NT2/D1 (cell line): ENCODE measurements at regions not wholly inside any gene's neighbourhood (a gene's known extent, or its start where the extent isn't known, plus 50 kb on each side); places are given as distances from the start of the nearest gene placed in this dataset.

Source experiments
- DNase-seq: peaks from one replicate; pipeline ENCODE4 v3.0.0-alpha.2; 2011; ENCODE audit warnings: low read depth, low spot score
- H3K27me3 ChIP-seq: 2 replicates; pipeline ENCODE4 v1.6.0; 2011; ENCODE audit warnings: mild to moderate bottlenecking; ENCODE audit not compliant: insufficient read length, insufficient read depth
- H3K36me3 ChIP-seq: 2 replicates; pipeline ENCODE4 v1.6.1; 2011; ENCODE audit warnings: mild to moderate bottlenecking, low read length, mixed read lengths; ENCODE audit not compliant: insufficient read depth, insufficient read length
- H3K4me1 ChIP-seq: 2 replicates; pipeline ENCODE4 v1.5.1; 2011; ENCODE audit not compliant: insufficient read depth, insufficient read length
- H3K4me3 ChIP-seq: 2 replicates; pipeline ENCODE4 v1.5.1; 2011; ENCODE audit warnings: low read depth; ENCODE audit not compliant: insufficient read length
- H3K9ac ChIP-seq: 2 replicates; pipeline ENCODE4 v1.6.0; 2011; ENCODE audit warnings: low read depth; ENCODE audit not compliant: insufficient read length
- H3K9me3 ChIP-seq: 2 replicates; pipeline ENCODE4 v1.5.1; 2011; ENCODE audit warnings: mild to moderate bottlenecking, low read length; ENCODE audit not compliant: insufficient read depth
- SUZ12 ChIP-seq: IDR thresholded peaks from 2 replicates; pipeline ENCODE4 v1.6.1; 2011; ENCODE audit not compliant: insufficient read length, insufficient read depth; ENCODE audit errors: extremely low read depth
- YY1 ChIP-seq: IDR thresholded peaks from 2 replicates; pipeline ENCODE4 v1.6.1; 2011; ENCODE audit not compliant: insufficient read length, insufficient read depth
- ZNF274 ChIP-seq: IDR thresholded peaks from 2 replicates; pipeline ENCODE4 v1.6.1; 2011; ENCODE audit warnings: mild to moderate bottlenecking, low read depth, low read length

DNA sequence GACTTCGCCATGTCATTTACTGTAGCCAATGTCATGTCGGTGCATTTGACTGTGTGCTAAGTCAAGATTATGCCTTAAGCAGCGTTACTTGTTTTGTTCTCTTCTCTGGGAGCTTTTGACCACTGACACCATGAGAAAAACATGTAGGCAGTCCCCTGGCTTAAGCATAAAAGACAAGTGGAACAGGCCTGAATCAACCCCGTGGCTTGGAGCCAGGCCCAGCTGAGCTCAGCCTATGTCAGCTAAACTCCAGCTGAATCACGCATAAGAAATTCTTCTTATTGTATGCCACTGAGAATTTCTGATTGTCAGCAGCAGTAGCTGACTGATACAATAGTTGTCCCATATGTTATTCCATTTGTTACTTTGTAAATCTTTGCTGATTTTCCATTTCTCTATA, 261.9 kb downstream of the CBLL2 start:
- Histone ChIP-seq H3K9ac (no peak overlapping the region), H3K27me3 (no peaks in the 10 kb centered on the region), H3K4me3 (no peak overlapping the region), H3K36me3 (no peaks in the 10 kb centered on the region), H3K9me3 (no peaks in the 10 kb centered on the region), H3K4me1 (no peaks in the 10 kb centered on the region)
- no peak for TF ChIP-seq YY1
- no peak for TF ChIP-seq SUZ12
- TF ChIP-seq ZNF274 = no peak
- no peak for DNase-seq

GRCh38 chrX:22536746-22537304, 264.1 kb downstream of the CBLL2 start:
- H3K4me3 ChIP-seq = no peak overlapping the region
- no peak overlapping the region for H3K9ac ChIP-seq
- H3K27me3 ChIP-seq = no peaks in the 10 kb centered on the region
- TF ChIP-seq SUZ12 (no peak), YY1 (no peak), ZNF274 (no peak)
- no peaks in the 10 kb centered on the region for H3K9me3 ChIP-seq
- H3K36me3 ChIP-seq = no peaks in the 10 kb centered on the region
- no peaks in the 10 kb centered on the region for H3K4me1 ChIP-seq
- no peak for DNase-seq

- DNase-seq = no peak
- no peak overlapping the region for H3K4me3 ChIP-seq
- H3K27me3 ChIP-seq = no peaks in the 10 kb centered on the region
- TF ChIP-seq SUZ12 (no peak), YY1 (no peak), ZNF274 (no peak)
- H3K9ac ChIP-seq = no peak overlapping the region
- no peaks in the 10 kb centered on the region for H3K36me3 ChIP-seq
- no peaks in the 10 kb centered on the region for H3K4me1 ChIP-seq
- H3K9me3 ChIP-seq = no peaks in the 10 kb centered on the region
Observed at GRCh38 chrX:22538580-22538979, 265.9 kb downstream of the CBLL2 start.

DNA sequence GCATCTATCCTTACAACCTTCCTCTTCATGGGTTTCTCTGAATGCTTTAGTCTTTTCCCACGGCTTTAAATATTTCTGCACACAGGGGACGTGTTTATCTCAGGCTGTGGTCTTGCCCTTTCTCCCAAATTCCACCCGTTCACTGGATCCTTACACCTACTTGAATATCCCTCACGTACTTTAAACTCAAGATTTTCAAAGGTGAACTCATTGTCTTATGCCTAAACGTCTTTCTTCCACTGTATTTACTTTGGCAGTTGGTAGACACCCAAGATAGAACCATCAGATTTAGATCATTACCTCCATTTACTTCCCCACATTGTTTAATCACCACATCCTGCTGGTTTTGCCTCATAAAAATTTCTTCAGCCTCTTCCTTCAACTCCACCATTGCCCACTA, 269.2 kb downstream of the CBLL2 start:
- DNase-seq = no peak
- no peaks in the 10 kb centered on the region for H3K27me3 ChIP-seq

DNA sequence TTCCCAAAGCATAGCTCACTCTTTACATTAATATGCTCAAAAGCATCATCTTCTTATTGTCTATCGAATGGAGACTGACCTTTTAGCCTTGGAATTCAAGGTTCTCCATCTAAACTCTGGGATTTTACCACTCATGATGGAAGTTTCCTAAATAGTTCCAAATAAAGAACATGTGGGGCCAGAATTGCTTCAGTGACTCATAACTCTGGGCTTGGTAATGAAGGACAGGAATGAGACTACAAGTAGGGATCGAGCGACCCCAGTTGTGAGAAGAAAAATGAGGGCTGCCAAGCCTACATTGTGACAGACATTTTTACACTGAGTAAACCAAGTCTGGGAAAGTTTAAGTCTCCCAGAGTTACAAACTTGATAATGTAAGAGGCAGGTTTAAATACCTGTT, 269.9 kb downstream of the CBLL2 start:
- Histone ChIP-seq H3K9me3 (no peaks in the 10 kb centered on the region), H3K4me3 (no peak overlapping the region), H3K27me3 (no peaks in the 10 kb centered on the region), H3K4me1 (no peaks in the 10 kb centered on the region), H3K9ac (no peak overlapping the region), H3K36me3 (no peaks in the 10 kb centered on the region)
- DNase-seq = no peak
- TF ChIP-seq ZNF274 (no peak), YY1 (no peak), SUZ12 (no peak)

More for the DNA sequence above, 269.2 kb downstream of the CBLL2 start:
- Histone ChIP-seq H3K36me3 (no peaks in the 10 kb centered on the region), H3K9me3 (no peaks in the 10 kb centered on the region), H3K9ac (no peak overlapping the region), H3K4me3 (no peak overlapping the region), H3K4me1 (no peaks in the 10 kb centered on the region)
- TF ChIP-seq ZNF274 (no peak), YY1 (no peak), SUZ12 (no peak)

GRCh38 chrX:22559506-22559905, 286.8 kb downstream of the CBLL2 start:
- Histone ChIP-seq H3K9ac (no peak overlapping the region), H3K4me1 (no peaks in the 10 kb centered on the region), H3K9me3 (no peaks in the 10 kb centered on the region), H3K4me3 (no peak overlapping the region), H3K27me3 (no peaks in the 10 kb centered on the region), H3K36me3 (no peaks in the 10 kb centered on the region)
- no peak for DNase-seq
- no peak for TF ChIP-seq ZNF274

- Histone ChIP-seq H3K4me1 (no peaks in the 10 kb centered on the region), H3K4me3 (no peak overlapping the region), H3K9me3 (no peaks in the 10 kb centered on the region), H3K27me3 (no peaks in the 10 kb centered on the region), H3K9ac (no peak overlapping the region), H3K36me3 (no peaks in the 10 kb centered on the region)
- DNase-seq = no peak
- TF ChIP-seq YY1 (no peak), ZNF274 (no peak), SUZ12 (no peak)
Observed at GRCh38 chrX:22575161-22575845, 302.6 kb downstream of the CBLL2 start.

GRCh38 chrX:22577181-22577580, 304.5 kb downstream of the CBLL2 start:
- no peak for TF ChIP-seq SUZ12
- no peak for TF ChIP-seq YY1
- no peak for TF ChIP-seq ZNF274
- Histone ChIP-seq H3K36me3 (no peaks in the 10 kb centered on the region), H3K9me3 (no peaks in the 10 kb centered on the region), H3K27me3 (no peaks in the 10 kb centered on the region), H3K4me1 (no peaks in the 10 kb centered on the region), H3K9ac (no peak overlapping the region), H3K4me3 (no peak overlapping the region)
- DNase-seq = no peak
